PC-3 (cell line): ENCODE measurements at regions not wholly inside any gene's neighbourhood (a gene's known extent, or its start where the extent isn't known, plus 50 kb on each side); places are given as distances from the start of the nearest gene placed in this dataset.

Experiments
- ATAC-seq: fragments of 200-7000 bp; cut with Tn5 transposase; 2 replicates; pipeline ENCODE4 v1.9.1; 2020; ENCODE audit warnings: mild to moderate bottlenecking, moderate library complexity
- BruUV-seq: library from RNA; stranded (reverse); fragments of 400-500 nt; replicated peaks from 2 replicates; lab custom pipeline; 2021; lab: Mats Ljungman, UMichigan
- CTCF ChIA-PET: fragments of 300-600 bp; sonication (Branson Sonifier 250); formaldehyde crosslinking; loops from one replicate; lab custom pipeline; 2022; ENCODE audit warnings: antibody characterized with exemption; lab: Charles Lee
- POLR2A ChIA-PET: fragments of 300-600 bp; sonication (Branson Sonifier 250); formaldehyde crosslinking; loops from one replicate; lab custom pipeline; 2022; ENCODE audit warnings: antibody characterized with exemption; ENCODE audit not compliant: unreplicated experiment; lab: Charles Lee
- DNase-seq: peaks from one replicate; pipeline ENCODE4 v3.0.0-alpha.2; 2015
- H2AFZ ChIP-seq: fragments of 300-600 bp; sonication (generic); 2 replicates; pipeline ENCODE4 v1.6.0; 2016; ENCODE audit warnings: antibody characterized with exemption, low read length
- H3F3A ChIP-seq: fragments of 300-600 bp; sonication (generic); one replicate; pipeline ENCODE4 v1.6.0; 2017; ENCODE audit warnings: antibody characterized with exemption, low read length, control low read depth, mild to moderate bottlenecking; ENCODE audit not compliant: unreplicated experiment
- H3K27ac ChIP-seq: fragments of 300-600 bp; sonication (generic); 2 replicates; pipeline ENCODE4 v1.5.1; 2016; ENCODE audit warnings: mild to moderate bottlenecking, low read length
- H3K27me3 ChIP-seq: fragments of 300-600 bp; sonication (generic); 2 replicates; pipeline ENCODE4 v1.6.1; 2016; ENCODE audit warnings: low read length, mixed read lengths
- H3K36me3 ChIP-seq: fragments of 300-600 bp; sonication (generic); 2 replicates; pipeline ENCODE4 v1.6.1; 2016; ENCODE audit warnings: low read depth, mixed run types, low read length, mixed read lengths
- H3K4me1 ChIP-seq: fragments of 300-600 bp; sonication (generic); 2 replicates; pipeline ENCODE4 v1.5.1; 2016; ENCODE audit warnings: low read length; ENCODE audit not compliant: insufficient read depth
- H3K4me2 ChIP-seq: fragments of 300-600 bp; sonication (generic); 2 replicates; pipeline ENCODE4 v1.6.0; 2016; ENCODE audit warnings: low read length
- H3K4me3 ChIP-seq: fragments of 300-600 bp; sonication (generic); 2 replicates; pipeline ENCODE4 v1.5.1; 2016; ENCODE audit warnings: mild to moderate bottlenecking, low read length, mixed read lengths
- H3K79me2 ChIP-seq: fragments of 300-600 bp; sonication (generic); 2 replicates; pipeline ENCODE4 v1.6.1; 2017; ENCODE audit warnings: low read length, mixed read lengths
- H3K9ac ChIP-seq: fragments of 300-600 bp; sonication (generic); 2 replicates; pipeline ENCODE4 v1.6.0; 2016; ENCODE audit warnings: mild to moderate bottlenecking, low read length
- H3K9me2 ChIP-seq: fragments of 300-600 bp; sonication (generic); replicated peaks from 2 replicates; pipeline ENCODE4 v1.6.1; 2016; ENCODE audit warnings: mixed run types, low read length, mixed read lengths
- H3K9me3 ChIP-seq: fragments of 300-600 bp; sonication (generic); 2 replicates; pipeline ENCODE4 v1.6.1; 2016; ENCODE audit warnings: low read length, mixed read lengths
- H4K20me1 ChIP-seq: fragments of 300-600 bp; sonication (generic); 2 replicates; pipeline ENCODE4 v1.6.1; 2016; ENCODE audit warnings: low read length, mixed read lengths
- CTCF ChIP-seq: fragments of 300-600 bp; sonication (generic); conservative IDR thresholded peaks from 2 replicates; pipeline ENCODE4 v1.5.1; 2017; ENCODE audit warnings: antibody characterized with exemption, low read depth, mild to moderate bottlenecking, low read length
- EZH2 ChIP-seq: fragments of 300-600 bp; sonication (generic); IDR thresholded peaks from one replicate; pipeline ENCODE4 v1.6.1; 2017; ENCODE audit warnings: antibody characterized with exemption, mild to moderate bottlenecking, low read length; ENCODE audit not compliant: unreplicated experiment
- EZH2phosphoT487 ChIP-seq: fragments of 300-600 bp; sonication (generic); IDR thresholded peaks from 2 replicates; pipeline ENCODE4 v1.6.1; 2018; ENCODE audit warnings: mild to moderate bottlenecking, antibody characterized with exemption, low read length, borderline replicate concordance
- intact Hi-C: fragments of 100-400 bp; cut with micrococcal nuclease; formaldehyde crosslinking; loops from 2 replicates; pipeline ENCODE4 v1.9.0; 2023

DNA sequence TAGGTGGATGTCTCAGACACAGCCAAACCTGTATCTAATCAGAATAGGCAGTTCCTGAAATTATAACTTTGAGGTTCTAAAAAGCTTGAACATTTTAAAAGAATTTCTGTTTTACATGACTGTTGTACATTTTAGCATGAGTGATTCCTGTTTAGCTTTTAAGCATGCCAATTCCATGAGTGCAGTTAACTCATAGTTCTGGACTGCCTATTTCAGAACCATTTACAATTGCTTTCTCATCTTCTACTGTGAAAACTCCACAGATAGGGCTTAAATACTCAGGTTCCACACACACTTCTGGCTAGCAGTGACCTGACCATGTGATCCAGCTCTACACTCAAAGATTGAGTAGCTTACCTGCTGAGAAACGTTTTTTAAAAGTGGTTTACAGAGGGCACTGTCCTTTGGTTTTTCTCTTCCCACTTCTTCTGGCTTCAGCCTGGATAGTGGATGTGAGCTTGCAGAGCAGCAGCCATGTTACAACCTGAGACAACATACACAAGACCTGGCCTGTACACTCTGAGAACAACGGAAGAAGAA lies 280.8 kb downstream of the ANKRD50 start:
- Histone ChIP-seq H3K27ac (peak overlapping the region; percentile 89), H3K79me2 (no peaks in the 10 kb centered on the region), H3K4me2 (peak overlapping the region; percentile 55), H3K27me3 (no peaks in the 10 kb centered on the region), H3K9me3 (no peaks in the 10 kb centered on the region), H2AFZ (peak overlapping the region; percentile 73), H3K4me1 (peaks cover 76% of the 10 kb centered on the region), H3F3A (peaks cover 6% of the 10 kb centered on the region), H4K20me1 (no peaks in the 10 kb centered on the region), H3K36me3 (no peaks in the 10 kb centered on the region), H3K4me3 (peak overlapping the region; percentile 10; the same call in 1 of the 2 replicates), H3K9ac (peak overlapping the region; percentile 53), H3K9me2 (no peaks in the 10 kb centered on the region)
- TF ChIP-seq EZH2 (no peak), CTCF (no peak), EZH2phosphoT487 (no peak)
- ATAC-seq (no peak), DNase-seq (peak; percentile 17)
- intact Hi-C loops = loop anchor here (1.0 to 5.0 kb wide), 4 partner anchors 21 to 811 kb away; partner anchors contain the start of gene ANKRD50
- POLR2A ChIA-PET = no interaction called here
- CTCF ChIA-PET = no interaction called here
- TSS peak; percentile 55 for BruUV-seq

- Histone ChIP-seq H3K9me3 (no peaks in the 10 kb centered on the region), H3K36me3 (no peaks in the 10 kb centered on the region), H4K20me1 (no peaks in the 10 kb centered on the region), H3K27ac (peak overlapping the region; percentile 89), H3K4me2 (peak overlapping the region; percentile 55), H3F3A (peaks cover 6% of the 10 kb centered on the region), H3K79me2 (no peaks in the 10 kb centered on the region), H3K4me1 (peaks cover 75% of the 10 kb centered on the region), H2AFZ (no peak overlapping the region), H3K9me2 (no peaks in the 10 kb centered on the region), H3K27me3 (no peaks in the 10 kb centered on the region), H3K4me3 (peak overlapping the region; percentile 10; the same call in 1 of the 2 replicates), H3K9ac (peak overlapping the region; percentile 53)
- ChIA-PET POLR2A (no interaction called here), CTCF (no interaction called here)
- BruUV-seq = no TSS peak
- no peak for TF ChIP-seq CTCF
- no peak for TF ChIP-seq EZH2phosphoT487
- TF ChIP-seq EZH2 = no peak
- ATAC-seq = peak; percentile 57
- peak; percentile 93 for DNase-seq
- intact Hi-C loops = loop anchor here (1.0 to 5.0 kb wide), 4 partner anchors 22 to 810 kb away; partner anchors contain the start of gene ANKRD50
Observed at GRCh38 chr4:124432500-124432899, 280.0 kb downstream of the ANKRD50 start.

- no peaks in the 10 kb centered on the region for H3K27me3 ChIP-seq
- ATAC-seq (no peak), DNase-seq (no peak)
- H2AFZ ChIP-seq = no peak overlapping the region
- no peak overlapping the region for H3K4me3 ChIP-seq
- H3F3A ChIP-seq = peaks cover 6% of the 10 kb centered on the region
- H3K36me3 ChIP-seq = no peaks in the 10 kb centered on the region
- TF ChIP-seq CTCF (no peak), EZH2 (no peak), EZH2phosphoT487 (no peak)
- H3K4me2 ChIP-seq = peak overlapping the region; percentile 51
- POLR2A ChIA-PET = no interaction called here
- no peaks in the 10 kb centered on the region for H3K9me3 ChIP-seq
- H3K27ac ChIP-seq = peak overlapping the region; percentile 89
- intact Hi-C loops = loop anchor here (5.0 kb wide), 2 partner anchors 509 to 809 kb away; no protein-coding TSS in a partner anchor
- peak overlapping the region; percentile 58 for H3K9ac ChIP-seq
- H4K20me1 ChIP-seq = no peaks in the 10 kb centered on the region
- BruUV-seq = no TSS peak
- no peaks in the 10 kb centered on the region for H3K9me2 ChIP-seq
- CTCF ChIA-PET = no interaction called here
- H3K79me2 ChIP-seq = no peaks in the 10 kb centered on the region
- H3K4me1 ChIP-seq = peaks cover 75% of the 10 kb centered on the region
Observed at GRCh38 chr4:124433044-124433443, 279.5 kb downstream of the ANKRD50 start.
